Neutrophil (primary cell): ENCODE measurements at regions not wholly inside any gene's neighbourhood (a gene's known extent, or its start where the extent isn't known, plus 50 kb on each side); places are given as distances from the start of the nearest gene placed in this dataset.

Experiments used
- H3K27ac ChIP-seq: fragments of 200-600 bp; sonication (generic); 2 replicates; pipeline ENCODE4 v1.5.1; 2016; ENCODE audit warnings: mild to moderate bottlenecking, moderate library complexity
- H3K27me3 ChIP-seq: fragments of 200-600 bp; sonication (generic); 2 replicates; pipeline ENCODE4 v1.6.0; 2016; ENCODE audit warnings: mild to moderate bottlenecking
- H3K36me3 ChIP-seq: fragments of 200-600 bp; sonication (generic); 2 replicates; pipeline ENCODE4 v1.5.1; 2017
- H3K4me1 ChIP-seq, 2 experiments: fragments of 200-600 bp in 1 of 2; sonication (generic) in 1 of 2; 1 replicate in 1 of 2; 2 replicates in 1 of 2; pipeline versions ENCODE4 v1.5.1 to v1.6.1; 2013 to 2016; ENCODE audit warnings: low read depth in 1 of 2, low read length in 1 of 2, mild to moderate bottlenecking in 1 of 2, moderate library complexity in 1 of 2; ENCODE audit not compliant: control insufficient read depth in 1 of 2, insufficient read depth in 1 of 2
- H3K4me3 ChIP-seq, 2 experiments: fragments of 200-600 bp in 1 of 2; sonication (generic) in 1 of 2; 1 replicate in 1 of 2; 2 replicates in 1 of 2; pipeline ENCODE4 v1.5.1; 2013 to 2016; ENCODE audit warnings: low read depth in 1 of 2, low read length in 1 of 2, mild to moderate bottlenecking in 1 of 2, moderate library complexity in 1 of 2
- H3K9me3 ChIP-seq: fragments of 200-600 bp; sonication (generic); 2 replicates; pipeline ENCODE4 v1.5.1; 2016
- TF ChIP-seq, protein P1 (sequence below): fragments of 200-600 bp; sonication (generic); IDR thresholded peaks from 2 replicates; pipeline ENCODE4 v1.5.1; 2016; ENCODE audit warnings: antibody characterized with exemption

DNA sequence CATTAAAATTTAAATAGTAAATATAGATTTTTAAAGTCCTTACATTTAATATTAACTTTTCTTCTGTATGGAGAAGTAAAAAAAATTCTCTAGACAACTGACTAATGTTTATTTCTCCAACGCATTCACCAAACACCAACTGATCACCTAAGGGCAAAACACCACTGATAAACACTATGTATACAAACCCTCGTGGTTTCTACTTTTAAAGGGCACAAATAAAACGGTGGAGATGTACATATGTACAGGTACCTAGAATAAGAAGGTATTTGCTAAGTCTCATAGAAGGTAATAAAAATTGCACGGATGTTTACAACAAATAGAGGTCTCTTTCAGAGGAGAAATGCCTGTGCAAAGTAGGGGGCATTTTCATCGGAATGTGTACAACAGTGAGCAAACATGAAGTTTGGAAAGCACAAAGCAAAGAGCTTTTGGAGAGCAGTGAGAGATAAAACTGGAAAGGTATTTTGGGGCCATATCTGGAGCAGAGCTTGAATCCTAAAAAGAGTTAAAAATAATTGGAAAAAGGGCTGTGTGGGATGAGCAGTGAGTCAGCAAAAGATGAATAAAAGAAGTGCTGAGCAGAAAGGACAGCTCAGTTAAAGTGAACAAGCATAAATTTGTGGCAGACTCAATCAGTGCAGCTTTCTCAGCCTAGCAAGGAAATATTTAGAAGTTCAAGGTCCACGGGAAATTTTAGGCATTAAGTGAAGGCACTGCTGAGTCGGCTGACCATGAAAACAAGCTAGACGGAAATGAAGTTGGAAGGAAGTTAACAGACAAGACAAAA is 160.0 kb downstream of the TMEM161B start:
- Histone ChIP-seq H3K36me3 (no peaks in the 10 kb centered on the region), H3K9me3 (no peaks in the 10 kb centered on the region), H3K4me1 (no peaks in the 10 kb centered on the region), H3K27ac (no peak overlapping the region), H3K4me3 (no peak overlapping the region), H3K27me3 (no peaks in the 10 kb centered on the region)
- TF ChIP-seq, protein P1, sequence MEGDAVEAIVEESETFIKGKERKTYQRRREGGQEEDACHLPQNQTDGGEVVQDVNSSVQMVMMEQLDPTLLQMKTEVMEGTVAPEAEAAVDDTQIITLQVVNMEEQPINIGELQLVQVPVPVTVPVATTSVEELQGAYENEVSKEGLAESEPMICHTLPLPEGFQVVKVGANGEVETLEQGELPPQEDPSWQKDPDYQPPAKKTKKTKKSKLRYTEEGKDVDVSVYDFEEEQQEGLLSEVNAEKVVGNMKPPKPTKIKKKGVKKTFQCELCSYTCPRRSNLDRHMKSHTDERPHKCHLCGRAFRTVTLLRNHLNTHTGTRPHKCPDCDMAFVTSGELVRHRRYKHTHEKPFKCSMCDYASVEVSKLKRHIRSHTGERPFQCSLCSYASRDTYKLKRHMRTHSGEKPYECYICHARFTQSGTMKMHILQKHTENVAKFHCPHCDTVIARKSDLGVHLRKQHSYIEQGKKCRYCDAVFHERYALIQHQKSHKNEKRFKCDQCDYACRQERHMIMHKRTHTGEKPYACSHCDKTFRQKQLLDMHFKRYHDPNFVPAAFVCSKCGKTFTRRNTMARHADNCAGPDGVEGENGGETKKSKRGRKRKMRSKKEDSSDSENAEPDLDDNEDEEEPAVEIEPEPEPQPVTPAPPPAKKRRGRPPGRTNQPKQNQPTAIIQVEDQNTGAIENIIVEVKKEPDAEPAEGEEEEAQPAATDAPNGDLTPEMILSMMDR: no peak

DNA sequence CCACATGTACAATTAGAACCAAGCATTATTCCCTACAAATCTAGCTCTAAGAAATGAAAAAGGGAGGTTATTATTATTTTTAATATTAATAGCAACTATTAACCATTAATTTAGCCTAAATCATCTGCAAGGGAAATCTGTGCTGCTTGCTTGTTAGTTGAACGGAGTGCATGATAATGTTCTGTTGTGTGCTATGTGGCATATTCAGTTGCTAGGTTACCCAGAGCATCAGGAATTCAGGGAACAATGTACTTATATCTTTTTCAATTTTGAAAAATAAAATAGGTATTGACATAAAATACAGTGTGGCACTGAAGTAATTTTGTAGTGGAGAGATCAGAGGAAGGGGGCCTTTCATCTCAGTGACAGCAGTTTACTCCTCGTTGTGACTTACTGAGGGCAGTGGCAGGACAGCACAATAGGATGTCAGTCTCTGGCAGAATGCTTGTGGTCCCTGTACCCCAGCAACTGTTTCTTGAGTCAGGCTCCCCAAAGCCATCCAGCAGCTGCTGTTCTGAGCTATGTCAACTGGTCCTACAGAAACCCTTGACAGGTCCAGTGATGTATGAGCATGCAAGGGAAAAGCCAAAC is 173.6 kb downstream of the TMEM161B start:
- Histone ChIP-seq H3K4me3 (no peak overlapping the region), H3K27me3 (no peaks in the 10 kb centered on the region), H3K27ac (no peak overlapping the region), H3K9me3 (no peaks in the 10 kb centered on the region), H3K4me1 (no peaks in the 10 kb centered on the region), H3K36me3 (no peaks in the 10 kb centered on the region)
- TF ChIP-seq, protein P1: no peak

DNA sequence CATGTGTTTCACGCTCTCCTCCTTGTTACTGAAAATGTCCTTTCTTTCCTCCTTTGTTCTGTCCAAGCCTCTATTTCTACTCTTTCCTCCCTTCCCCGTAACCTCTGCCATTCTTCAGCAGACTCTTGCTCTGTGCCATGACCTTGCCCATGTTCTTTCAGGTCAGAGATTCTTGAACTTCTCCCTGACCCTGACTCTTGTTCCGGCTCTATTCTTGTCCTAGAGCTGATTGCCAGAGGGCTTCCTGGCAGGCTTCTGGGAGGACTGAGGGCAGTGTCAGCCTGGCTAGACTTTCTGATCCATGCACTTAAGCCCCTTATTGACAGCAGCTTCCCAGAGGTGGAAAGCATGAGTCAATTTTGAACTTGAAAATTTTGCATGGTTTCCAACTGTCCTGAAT is 174.2 kb downstream of the TMEM161B start:
- TF ChIP-seq, protein P1: no peak
- H3K36me3 ChIP-seq: no peaks in the 10 kb centered on the region
- no peaks in the 10 kb centered on the region for H3K4me1 ChIP-seq
- H3K27ac ChIP-seq: no peak overlapping the region
- H3K27me3 ChIP-seq: no peaks in the 10 kb centered on the region
- H3K4me3 ChIP-seq: no peak overlapping the region
- H3K9me3 ChIP-seq: no peaks in the 10 kb centered on the region

DNA sequence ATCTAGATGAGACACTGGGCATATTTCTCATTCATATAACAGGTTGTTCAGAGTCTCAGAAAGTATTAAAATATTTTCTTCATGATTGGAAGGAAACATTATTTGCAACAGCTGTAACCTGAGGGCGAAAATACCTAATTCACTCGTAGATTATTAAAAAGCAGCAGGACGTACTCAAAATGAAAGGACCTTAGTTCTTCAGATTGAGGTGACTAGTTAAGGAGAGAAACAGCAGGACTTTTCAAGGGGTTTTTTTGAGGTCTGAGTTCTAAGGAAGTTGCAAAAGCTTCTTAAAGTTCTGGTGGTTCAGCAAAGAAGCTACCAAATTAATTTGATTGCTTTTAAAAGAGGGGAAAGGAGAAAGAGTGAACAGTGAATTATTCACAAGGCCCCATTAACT is 174.9 kb downstream of the TMEM161B start:
- Histone ChIP-seq H3K36me3 (no peaks in the 10 kb centered on the region), H3K27ac (no peak overlapping the region), H3K9me3 (no peaks in the 10 kb centered on the region), H3K27me3 (no peaks in the 10 kb centered on the region), H3K4me3 (no peak overlapping the region), H3K4me1 (no peaks in the 10 kb centered on the region)
- TF ChIP-seq, protein P1: no peak

DNA sequence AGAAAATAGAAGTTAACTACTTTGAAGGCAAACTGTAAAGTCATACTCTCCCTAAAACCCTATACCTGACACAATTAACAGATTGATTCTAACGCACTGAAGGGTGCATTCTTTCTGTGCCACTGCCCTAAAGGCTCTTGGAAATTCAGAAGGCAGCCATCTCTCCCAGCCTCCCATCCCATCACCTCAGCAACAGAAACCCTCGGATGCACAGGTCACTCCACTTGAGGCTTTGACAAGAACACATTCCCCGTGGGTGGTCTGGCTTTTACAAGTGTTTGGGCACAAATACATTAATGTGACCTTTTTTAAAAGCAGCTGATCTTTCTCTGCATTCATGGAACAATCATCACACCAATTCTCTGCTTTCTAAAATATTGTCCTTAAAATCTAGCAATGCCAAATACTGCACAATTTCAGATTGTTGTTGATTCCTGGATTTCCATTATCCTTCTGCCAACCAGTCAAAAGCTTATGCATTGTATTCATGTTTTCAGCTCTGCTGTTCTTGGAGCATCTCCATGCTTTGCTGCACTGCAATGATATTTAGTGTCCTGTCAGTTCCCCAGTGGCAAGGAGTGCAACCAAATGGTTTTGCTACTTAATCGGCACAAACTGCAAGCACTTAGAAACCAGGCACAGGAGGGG is 175.6 kb downstream of the TMEM161B start:
- Histone ChIP-seq H3K4me3 (no peak overlapping the region), H3K4me1 (no peaks in the 10 kb centered on the region), H3K27me3 (no peaks in the 10 kb centered on the region), H3K36me3 (no peaks in the 10 kb centered on the region), H3K9me3 (no peaks in the 10 kb centered on the region), H3K27ac (no peak overlapping the region)
- TF ChIP-seq, protein P1: no peak
